H1 (cell line): ENCODE measurements at regions not wholly inside any gene's neighbourhood (a gene's known extent, or its start where the extent isn't known, plus 50 kb on each side); places are given as distances from the start of the nearest gene placed in this dataset.

Experiments
- ATF2 ChIP-seq: IDR thresholded peaks from 2 replicates; pipeline ENCODE4 v1.6.1; 2012; ENCODE audit warnings: low read length, inconsistent platforms
- CHD7 ChIP-seq: fragments of 300-600 bp; sonication (generic); IDR thresholded peaks from 2 replicates; pipeline ENCODE4 v1.7.1; 2012; ENCODE audit warnings: low read length, moderate library complexity, mild to moderate bottlenecking, inconsistent platforms; ENCODE audit not compliant: insufficient replicate concordance
- GTF2F1 ChIP-seq: IDR thresholded peaks from 2 replicates; pipeline ENCODE4 v1.6.1; 2012; ENCODE audit warnings: low read depth, low read length, improper control_type of control experiment, borderline replicate concordance
- RNF2 ChIP-seq: fragments of 200-900, 300-1000 bp; sonication (generic); IDR thresholded peaks from 2 replicates; pipeline ENCODE4 v1.7.1; 2016; ENCODE audit warnings: borderline replicate concordance, low read depth, mild to moderate bottlenecking, antibody characterized with exemption, low read length; ENCODE audit not compliant: poor library complexity, severe bottlenecking; ENCODE audit errors: missing control alignments
- SP2 ChIP-seq: IDR thresholded peaks from 2 replicates; pipeline ENCODE4 v1.6.1; 2012; ENCODE audit warnings: mild to moderate bottlenecking, low read length, inconsistent platforms
- SP4 ChIP-seq: IDR thresholded peaks from 2 replicates; pipeline ENCODE4 v1.6.1; 2012; ENCODE audit warnings: low read length, inconsistent platforms
- SRF ChIP-seq: IDR thresholded peaks from 2 replicates; pipeline ENCODE4 v1.6.1; 2011; ENCODE audit warnings: mild to moderate bottlenecking, low read depth, low read length, moderate library complexity

- TF ChIP-seq CHD7 = no peak
- no peak for TF ChIP-seq SP4
- no peak for TF ChIP-seq RNF2
- TF ChIP-seq SP2 = no peak
- TF ChIP-seq GTF2F1 = no peak
- no peak for TF ChIP-seq SRF
- no peak for TF ChIP-seq ATF2
- TF ChIP-seq, all 59 proteins: peak for 0
Observed at GRCh38 chr20:62530643-62531032, 54.8 kb upstream of the GATA5 start (continued).
